ENCODE measurements at regions not wholly inside any gene's neighbourhood (a gene's known extent, or its start where the extent isn't known, plus 50 kb on each side); places are given as distances from the start of the nearest gene placed in this dataset.

DNA sequence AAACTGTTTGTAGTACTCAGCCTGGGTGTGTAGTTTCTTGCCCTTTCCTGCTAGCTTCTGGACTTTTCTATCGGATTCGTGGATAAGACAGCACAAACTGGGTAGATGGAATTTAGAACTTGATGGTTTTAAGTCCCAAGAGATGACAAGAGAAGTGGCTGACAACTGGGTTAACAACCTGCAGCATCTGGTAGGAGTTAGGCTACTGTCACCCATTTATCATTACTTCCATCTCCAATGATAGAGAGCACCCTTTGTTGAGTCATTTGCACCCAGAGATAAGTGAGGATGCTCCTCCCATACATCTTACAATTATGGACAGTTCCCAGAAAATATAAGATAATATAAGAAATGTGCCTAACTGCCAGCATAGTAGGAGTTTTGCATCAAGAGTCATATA lies 50.2 kb upstream of the FLRT2 start:
- ATAC-seq (ENCODE audit: poor library complexity) (no peak), DNase-seq (no peak)
- Mint-ChIP-seq H3K9me3 (no peaks in the 10 kb centered on the region), H3K27ac (no peak overlapping the region), H3K27me3 (no peaks in the 10 kb centered on the region), H3K36me3 (ENCODE audit: low read depth) (no peaks in the 10 kb centered on the region), H3K4me3 (no peak overlapping the region), H3K4me1 (ENCODE audit: low read depth) (no peaks in the 10 kb centered on the region)
- CTCF ChIA-PET, result no interaction called here
- intact Hi-C loops (cut with DNase I, micrococcal nuclease), result no loop called here
- Histone ChIP-seq H3K27ac (ENCODE audit: low read depth in 1 of 2, low read length in 2 of 2) (no peak overlapping the region), H3K27me3 (ENCODE audit: control insufficient read depth in 1 of 2, insufficient read depth in 2 of 2, low read length in 2 of 2) (no peaks in the 10 kb centered on the region), H3K36me3 (ENCODE audit: insufficient read depth, low read length) (no peaks in the 10 kb centered on the region), H3K4me3 (ENCODE audit: low read length) (no peak overlapping the region), H3K4me1 (ENCODE audit: insufficient read depth, low read length) (no peaks in the 10 kb centered on the region), H3K9me3 (ENCODE audit: control insufficient read depth in 1 of 2, insufficient read depth in 1 of 2, low read length in 2 of 2) (peaks cover 0 to 6% of the 10 kb centered on the region in 2 experiments)
- POLR2A ChIA-PET, result no interaction called here
- TF ChIP-seq, protein P1, sequence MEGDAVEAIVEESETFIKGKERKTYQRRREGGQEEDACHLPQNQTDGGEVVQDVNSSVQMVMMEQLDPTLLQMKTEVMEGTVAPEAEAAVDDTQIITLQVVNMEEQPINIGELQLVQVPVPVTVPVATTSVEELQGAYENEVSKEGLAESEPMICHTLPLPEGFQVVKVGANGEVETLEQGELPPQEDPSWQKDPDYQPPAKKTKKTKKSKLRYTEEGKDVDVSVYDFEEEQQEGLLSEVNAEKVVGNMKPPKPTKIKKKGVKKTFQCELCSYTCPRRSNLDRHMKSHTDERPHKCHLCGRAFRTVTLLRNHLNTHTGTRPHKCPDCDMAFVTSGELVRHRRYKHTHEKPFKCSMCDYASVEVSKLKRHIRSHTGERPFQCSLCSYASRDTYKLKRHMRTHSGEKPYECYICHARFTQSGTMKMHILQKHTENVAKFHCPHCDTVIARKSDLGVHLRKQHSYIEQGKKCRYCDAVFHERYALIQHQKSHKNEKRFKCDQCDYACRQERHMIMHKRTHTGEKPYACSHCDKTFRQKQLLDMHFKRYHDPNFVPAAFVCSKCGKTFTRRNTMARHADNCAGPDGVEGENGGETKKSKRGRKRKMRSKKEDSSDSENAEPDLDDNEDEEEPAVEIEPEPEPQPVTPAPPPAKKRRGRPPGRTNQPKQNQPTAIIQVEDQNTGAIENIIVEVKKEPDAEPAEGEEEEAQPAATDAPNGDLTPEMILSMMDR (IDR thresholded peaks at IDR 0.05), result no peak

All from CD4-positive, alpha-beta T cell (primary cell).